ENCODE measurements at regions not wholly inside any gene's neighbourhood (a gene's known extent, or its start where the extent isn't known, plus 50 kb on each side); places are given as distances from the start of the nearest gene placed in this dataset.

DNA sequence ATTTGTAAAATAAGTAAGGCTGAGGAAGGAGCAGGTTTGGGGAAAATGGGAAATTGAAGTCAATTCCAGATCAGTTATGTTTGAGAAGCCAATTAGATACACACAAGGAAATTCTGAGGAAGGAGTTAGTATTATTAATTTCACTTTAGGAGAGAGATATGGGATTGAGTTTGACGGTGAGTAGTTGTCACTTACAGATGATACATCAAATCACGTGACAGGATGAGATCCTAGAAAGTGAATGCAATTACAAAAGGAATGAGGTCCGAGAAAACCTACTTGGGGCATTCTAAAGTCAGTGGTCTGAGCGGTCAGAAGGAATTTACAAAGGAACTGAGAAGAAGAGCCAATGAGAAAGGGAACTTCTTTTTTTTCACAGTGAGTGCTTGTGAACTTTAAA, 364.3 kb upstream of the TMEM229A start (continued):
- no peak for TF ChIP-seq ARID4B (CRISPR knock-in tag; IDR thresholded peaks at IDR 0.05; ENCODE audit: borderline replicate concordance)
- TF ChIP-seq, protein P1, sequence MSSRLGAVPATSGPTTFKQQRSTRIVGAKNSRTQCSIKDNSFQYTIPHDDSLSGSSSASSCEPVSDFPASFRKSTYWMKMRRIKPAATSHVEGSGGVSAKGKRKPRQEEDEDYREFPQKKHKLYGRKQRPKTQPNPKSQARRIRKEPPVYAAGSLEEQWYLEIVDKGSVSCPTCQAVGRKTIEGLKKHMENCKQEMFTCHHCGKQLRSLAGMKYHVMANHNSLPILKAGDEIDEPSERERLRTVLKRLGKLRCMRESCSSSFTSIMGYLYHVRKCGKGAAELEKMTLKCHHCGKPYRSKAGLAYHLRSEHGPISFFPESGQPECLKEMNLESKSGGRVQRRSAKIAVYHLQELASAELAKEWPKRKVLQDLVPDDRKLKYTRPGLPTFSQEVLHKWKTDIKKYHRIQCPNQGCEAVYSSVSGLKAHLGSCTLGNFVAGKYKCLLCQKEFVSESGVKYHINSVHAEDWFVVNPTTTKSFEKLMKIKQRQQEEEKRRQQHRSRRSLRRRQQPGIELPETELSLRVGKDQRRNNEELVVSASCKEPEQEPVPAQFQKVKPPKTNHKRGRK (CRISPR knock-in tag; IDR thresholded peaks at IDR 0.05; ENCODE audit: borderline replicate concordance): no peak
- TF ChIP-seq STAT6 (CRISPR knock-in tag; conservative IDR thresholded peaks at IDR 0.05; ENCODE audit: low read depth): no peak
- TF ChIP-seq ZNF232 (CRISPR knock-in tag; IDR thresholded peaks at IDR 0.05): no peak
- TF ChIP-seq, protein P2, sequence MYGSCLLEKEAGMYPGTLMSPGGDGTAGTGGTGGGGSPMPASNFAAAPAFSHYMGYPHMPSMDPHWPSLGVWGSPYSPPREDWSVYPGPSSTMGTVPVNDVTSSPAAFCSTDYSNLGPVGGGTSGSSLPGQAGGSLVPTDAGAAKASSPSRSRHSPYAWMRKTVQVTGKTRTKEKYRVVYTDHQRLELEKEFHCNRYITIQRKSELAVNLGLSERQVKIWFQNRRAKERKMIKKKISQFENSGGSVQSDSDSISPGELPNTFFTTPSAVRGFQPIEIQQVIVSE (CRISPR knock-in tag; IDR thresholded peaks at IDR 0.05; ENCODE audit: borderline replicate concordance): no peak

- H3K27ac Mint-ChIP-seq: no peak overlapping the region
- POLR2A ChIA-PET: no interaction called here
- H3K9me3 Mint-ChIP-seq: no peaks in the 10 kb centered on the region
- ATAC-seq: no peak
- DNase-seq (ENCODE audit: low spot score): no peak
- H3K4me3 Mint-ChIP-seq: no peak overlapping the region
- no peaks in the 10 kb centered on the region for H3K36me3 Mint-ChIP-seq
- no peaks in the 10 kb centered on the region for H3K27me3 Mint-ChIP-seq (ENCODE audit: low read depth)
- no peaks in the 10 kb centered on the region for H3K4me1 Mint-ChIP-seq
- CTCF ChIA-PET: no interaction called here
- TF ChIP-seq, protein P3, sequence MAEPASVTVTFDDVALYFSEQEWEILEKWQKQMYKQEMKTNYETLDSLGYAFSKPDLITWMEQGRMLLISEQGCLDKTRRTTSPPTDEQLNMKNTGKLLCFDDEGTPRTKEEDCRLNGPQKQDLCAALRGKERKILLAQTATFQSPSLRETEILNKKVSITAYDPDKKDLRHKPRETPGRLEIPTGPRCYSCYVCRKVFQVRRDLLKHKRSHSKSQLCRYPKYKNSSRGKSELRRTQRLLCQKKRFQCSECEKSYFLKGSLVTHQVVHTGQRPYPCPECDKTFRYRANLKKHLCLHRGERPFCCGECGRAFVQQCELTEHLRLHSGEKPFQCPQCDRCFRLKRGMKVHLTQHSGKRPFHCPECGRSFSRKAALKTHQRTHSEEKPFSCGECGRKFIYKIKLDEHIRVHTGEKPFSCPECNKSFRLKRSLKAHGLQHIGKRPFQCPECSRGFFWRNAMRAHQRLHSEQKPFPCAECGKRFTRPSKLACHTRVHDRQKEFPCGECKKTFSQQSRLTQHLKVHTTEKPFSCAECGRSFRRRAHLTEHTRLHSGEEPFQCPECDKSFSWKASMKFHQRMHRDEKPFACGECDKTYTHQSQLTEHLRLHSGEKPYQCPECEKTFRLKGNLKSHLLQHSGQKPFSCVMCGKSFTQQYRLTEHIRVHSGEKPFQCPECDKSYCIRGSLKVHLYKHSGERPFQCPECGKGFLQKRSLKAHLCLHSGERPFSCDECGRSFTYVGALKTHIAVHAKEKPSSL (CRISPR knock-in tag; conservative IDR thresholded peaks at IDR 0.05): no peak
- TF ChIP-seq GABPB1 (CRISPR knock-in tag; IDR thresholded peaks at IDR 0.05) (no peak), ZNF232 (CRISPR knock-in tag; IDR thresholded peaks at IDR 0.05) (no peak), ATF1 (CRISPR knock-in tag; IDR thresholded peaks at IDR 0.05) (no peak), ZNF671 (CRISPR knock-in tag; IDR thresholded peaks at IDR 0.05) (no peak), OVOL2 (CRISPR knock-in tag; IDR thresholded peaks at IDR 0.05; ENCODE audit: borderline replicate concordance) (no peak), NFYB (CRISPR knock-in tag; conservative IDR thresholded peaks at IDR 0.05; ENCODE audit: low read depth) (no peak), E2F5 (CRISPR knock-in tag; IDR thresholded peaks at IDR 0.05) (no peak), USF2 (CRISPR knock-in tag; IDR thresholded peaks at IDR 0.05) (no peak), ELF4 (CRISPR knock-in tag; IDR thresholded peaks at IDR 0.05; ENCODE audit: low read depth) (no peak)
- TF ChIP-seq, protein P4, sequence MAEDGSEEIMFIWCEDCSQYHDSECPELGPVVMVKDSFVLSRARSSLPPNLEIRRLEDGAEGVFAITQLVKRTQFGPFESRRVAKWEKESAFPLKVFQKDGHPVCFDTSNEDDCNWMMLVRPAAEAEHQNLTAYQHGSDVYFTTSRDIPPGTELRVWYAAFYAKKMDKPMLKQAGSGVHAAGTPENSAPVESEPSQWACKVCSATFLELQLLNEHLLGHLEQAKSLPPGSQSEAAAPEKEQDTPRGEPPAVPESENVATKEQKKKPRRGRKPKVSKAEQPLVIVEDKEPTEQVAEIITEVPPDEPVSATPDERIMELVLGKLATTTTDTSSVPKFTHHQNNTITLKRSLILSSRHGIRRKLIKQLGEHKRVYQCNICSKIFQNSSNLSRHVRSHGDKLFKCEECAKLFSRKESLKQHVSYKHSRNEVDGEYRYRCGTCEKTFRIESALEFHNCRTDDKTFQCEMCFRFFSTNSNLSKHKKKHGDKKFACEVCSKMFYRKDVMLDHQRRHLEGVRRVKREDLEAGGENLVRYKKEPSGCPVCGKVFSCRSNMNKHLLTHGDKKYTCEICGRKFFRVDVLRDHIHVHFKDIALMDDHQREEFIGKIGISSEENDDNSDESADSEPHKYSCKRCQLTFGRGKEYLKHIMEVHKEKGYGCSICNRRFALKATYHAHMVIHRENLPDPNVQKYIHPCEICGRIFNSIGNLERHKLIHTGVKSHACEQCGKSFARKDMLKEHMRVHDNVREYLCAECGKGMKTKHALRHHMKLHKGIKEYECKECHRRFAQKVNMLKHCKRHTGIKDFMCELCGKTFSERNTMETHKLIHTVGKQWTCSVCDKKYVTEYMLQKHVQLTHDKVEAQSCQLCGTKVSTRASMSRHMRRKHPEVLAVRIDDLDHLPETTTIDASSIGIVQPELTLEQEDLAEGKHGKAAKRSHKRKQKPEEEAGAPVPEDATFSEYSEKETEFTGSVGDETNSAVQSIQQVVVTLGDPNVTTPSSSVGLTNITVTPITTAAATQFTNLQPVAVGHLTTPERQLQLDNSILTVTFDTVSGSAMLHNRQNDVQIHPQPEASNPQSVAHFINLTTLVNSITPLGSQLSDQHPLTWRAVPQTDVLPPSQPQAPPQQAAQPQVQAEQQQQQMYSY (CRISPR knock-in tag; IDR thresholded peaks at IDR 0.05): no peak
- TF ChIP-seq, protein P5, sequence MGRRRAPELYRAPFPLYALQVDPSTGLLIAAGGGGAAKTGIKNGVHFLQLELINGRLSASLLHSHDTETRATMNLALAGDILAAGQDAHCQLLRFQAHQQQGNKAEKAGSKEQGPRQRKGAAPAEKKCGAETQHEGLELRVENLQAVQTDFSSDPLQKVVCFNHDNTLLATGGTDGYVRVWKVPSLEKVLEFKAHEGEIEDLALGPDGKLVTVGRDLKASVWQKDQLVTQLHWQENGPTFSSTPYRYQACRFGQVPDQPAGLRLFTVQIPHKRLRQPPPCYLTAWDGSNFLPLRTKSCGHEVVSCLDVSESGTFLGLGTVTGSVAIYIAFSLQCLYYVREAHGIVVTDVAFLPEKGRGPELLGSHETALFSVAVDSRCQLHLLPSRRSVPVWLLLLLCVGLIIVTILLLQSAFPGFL (CRISPR knock-in tag; IDR thresholded peaks at IDR 0.05; ENCODE audit: borderline replicate concordance): no peak
These were observed 357.4 kb upstream of the TMEM229A start for GRCh38 chr7:124390301-124390700.

All from WTC11 (cell line).